HCT116 (cell line): ENCODE measurements at regions not wholly inside any gene's neighbourhood (a gene's known extent, or its start where the extent isn't known, plus 50 kb on each side); places are given as distances from the start of the nearest gene placed in this dataset.

Source experiments
- POLR2A ChIP-seq: IDR thresholded peaks from 2 replicates; pipeline ENCODE4 v1.7.0; 2011; ENCODE audit warnings: borderline replicate concordance; ENCODE audit not compliant: insufficient read depth, insufficient read length; ENCODE audit errors: extremely low read depth
- SP1 ChIP-seq: IDR thresholded peaks from 2 replicates; pipeline ENCODE4 v1.6.1; 2012; ENCODE audit warnings: low read depth
- SRF ChIP-seq: IDR thresholded peaks from 2 replicates; pipeline ENCODE4 v1.6.1; 2012; ENCODE audit warnings: low read depth
- ZFX ChIP-seq: fragments of 450-650 bp; IDR thresholded peaks from 2 replicates; pipeline ENCODE4 v1.6.1; 2017
- ZNF274 ChIP-seq: fragments of 200-500 bp; sonication (Bioruptor generic); IDR thresholded peaks from 2 replicates; pipeline ENCODE4 v1.6.1; 2014; ENCODE audit warnings: mild to moderate bottlenecking, low read depth, low read length, inconsistent platforms
- TF ChIP-seq, protein P1 (sequence below): IDR thresholded peaks from 2 replicates; pipeline ENCODE4 v1.6.1; 2012
- TF ChIP-seq, protein P2 (sequence below), 3 experiments: fragments of 200-600 bp in 1 of 3; sonication (generic) in 1 of 3; IDR thresholded peaks in 2 of 3; conservative IDR thresholded peaks in 1 of 3; 2 replicates each; pipeline ENCODE4 v1.5.1; 2012 to 2017; ENCODE audit warnings: low read depth in 2 of 3, low read length in 2 of 3, antibody characterized with exemption in 1 of 3, borderline replicate concordance in 1 of 3, control low read depth in 1 of 3, mild to moderate bottlenecking in 1 of 3, mixed read lengths in 1 of 3, mixed run types in 1 of 3, moderate library complexity in 1 of 3; ENCODE audit not compliant: insufficient read depth in 1 of 3

DNA sequence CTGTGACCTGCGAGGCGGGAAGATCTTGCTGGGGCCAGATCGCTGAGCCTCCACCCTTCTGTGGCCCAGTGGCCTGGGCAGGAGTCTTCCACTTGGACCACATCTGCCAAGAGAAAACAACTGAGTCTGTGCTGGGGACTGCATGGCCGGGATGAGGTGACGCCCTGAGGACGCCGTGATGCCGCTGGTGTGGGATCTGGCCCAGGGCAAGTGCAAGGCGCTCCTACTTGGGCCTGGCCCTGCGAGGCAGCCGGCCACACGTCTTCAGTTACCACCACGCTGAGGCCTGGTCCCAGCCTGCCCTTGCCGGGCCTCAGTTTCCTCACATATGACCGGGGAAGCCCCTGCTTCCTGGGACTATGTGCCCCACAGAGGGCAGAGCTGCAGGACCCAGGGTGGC lies 133.4 kb downstream of the SLC25A46 start:
- TF ChIP-seq POLR2A (no peak), SRF (no peak), ZNF274 (no peak), SP1 (no peak), ZFX (no peak)
- TF ChIP-seq, protein P1, sequence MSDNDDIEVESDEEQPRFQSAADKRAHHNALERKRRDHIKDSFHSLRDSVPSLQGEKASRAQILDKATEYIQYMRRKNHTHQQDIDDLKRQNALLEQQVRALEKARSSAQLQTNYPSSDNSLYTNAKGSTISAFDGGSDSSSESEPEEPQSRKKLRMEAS, result no peak
- TF ChIP-seq, protein P2, sequence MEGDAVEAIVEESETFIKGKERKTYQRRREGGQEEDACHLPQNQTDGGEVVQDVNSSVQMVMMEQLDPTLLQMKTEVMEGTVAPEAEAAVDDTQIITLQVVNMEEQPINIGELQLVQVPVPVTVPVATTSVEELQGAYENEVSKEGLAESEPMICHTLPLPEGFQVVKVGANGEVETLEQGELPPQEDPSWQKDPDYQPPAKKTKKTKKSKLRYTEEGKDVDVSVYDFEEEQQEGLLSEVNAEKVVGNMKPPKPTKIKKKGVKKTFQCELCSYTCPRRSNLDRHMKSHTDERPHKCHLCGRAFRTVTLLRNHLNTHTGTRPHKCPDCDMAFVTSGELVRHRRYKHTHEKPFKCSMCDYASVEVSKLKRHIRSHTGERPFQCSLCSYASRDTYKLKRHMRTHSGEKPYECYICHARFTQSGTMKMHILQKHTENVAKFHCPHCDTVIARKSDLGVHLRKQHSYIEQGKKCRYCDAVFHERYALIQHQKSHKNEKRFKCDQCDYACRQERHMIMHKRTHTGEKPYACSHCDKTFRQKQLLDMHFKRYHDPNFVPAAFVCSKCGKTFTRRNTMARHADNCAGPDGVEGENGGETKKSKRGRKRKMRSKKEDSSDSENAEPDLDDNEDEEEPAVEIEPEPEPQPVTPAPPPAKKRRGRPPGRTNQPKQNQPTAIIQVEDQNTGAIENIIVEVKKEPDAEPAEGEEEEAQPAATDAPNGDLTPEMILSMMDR (IDR thresholded peaks at IDR 0.05 in 2 of 3, conservative IDR thresholded peaks at IDR 0.05 in 1 of 3; ENCODE audit: borderline replicate concordance in 1 of 3, insufficient read depth in 1 of 3, low read depth in 2 of 3, low read length in 2 of 3), result no peak
